ENCODE measurements at regions not wholly inside any gene's neighbourhood (a gene's known extent, or its start where the extent isn't known, plus 50 kb on each side); places are given as distances from the start of the nearest gene placed in this dataset.

GRCh38 chr4:32778938-32779337 lies 2058.8 kb downstream of the PCDH7 start:
- no peak for TF ChIP-seq CTCF (IDR thresholded peaks at IDR 0.05; ENCODE audit: borderline replicate concordance, extremely low read depth, insufficient read depth)
- FAIRE-seq (no peak), DNase-seq (no peak)
- Histone ChIP-seq H3K27me3 (ENCODE audit: control insufficient read depth, insufficient read depth, low read length) (no peaks in the 10 kb centered on the region), H3K9ac (ENCODE audit: low read length in 3 of 3) (no peak overlapping the region), H3K4me1 (ENCODE audit: control insufficient read depth in 2 of 3, insufficient read depth in 2 of 3, low read depth in 1 of 3, low read length in 3 of 3) (no peaks in the 10 kb centered on the region), H3K4me3 (ENCODE audit: low read length in 3 of 3) (no peak overlapping the region), H3K27ac (ENCODE audit: low read depth in 2 of 2, low read length in 2 of 2) (no peak overlapping the region), H3K36me3 (ENCODE audit: control insufficient read depth in 2 of 3, insufficient read depth in 3 of 3, low read length in 3 of 3) (no peaks in the 10 kb centered on the region), H3K9me3 (ENCODE audit: control insufficient read depth in 2 of 3, insufficient read depth in 1 of 3, low read length in 3 of 3) (no peaks in the 10 kb centered on the region)
- intact Hi-C loops (cut with DNase I), result no loop called here

GRCh38 chr4:32789026-32789608 lies 2068.9 kb downstream of the PCDH7 start:
- Histone ChIP-seq H3K27me3 (ENCODE audit: control insufficient read depth, insufficient read depth, low read length) (no peaks in the 10 kb centered on the region), H3K9me3 (ENCODE audit: control insufficient read depth in 2 of 3, insufficient read depth in 1 of 3, low read length in 3 of 3) (no peaks in the 10 kb centered on the region), H3K4me3 (ENCODE audit: low read length in 3 of 3) (no peak overlapping the region), H3K4me1 (ENCODE audit: control insufficient read depth in 2 of 3, insufficient read depth in 2 of 3, low read depth in 1 of 3, low read length in 3 of 3) (no peaks in the 10 kb centered on the region), H3K9ac (ENCODE audit: low read length in 3 of 3) (no peak overlapping the region), H3K27ac (ENCODE audit: low read depth in 2 of 2, low read length in 2 of 2) (no peak overlapping the region), H3K36me3 (ENCODE audit: control insufficient read depth in 2 of 3, insufficient read depth in 3 of 3, low read length in 3 of 3) (no peaks in the 10 kb centered on the region)
- FAIRE-seq, result no peak
- no peak for DNase-seq
- no peak for TF ChIP-seq CTCF (IDR thresholded peaks at IDR 0.05; ENCODE audit: borderline replicate concordance, extremely low read depth, insufficient read depth)
- intact Hi-C loops (cut with DNase I), result no loop called here

- no peak for FAIRE-seq
- H3K36me3 ChIP-seq (ENCODE audit: control insufficient read depth in 2 of 3, insufficient read depth in 3 of 3, low read length in 3 of 3), result no peaks in the 10 kb centered on the region
- no peak overlapping the region for H3K4me3 ChIP-seq (ENCODE audit: low read length in 3 of 3)
- H3K27ac ChIP-seq (ENCODE audit: low read depth in 2 of 2, low read length in 2 of 2), result no peak overlapping the region
- no peaks in the 10 kb centered on the region for H3K4me1 ChIP-seq (ENCODE audit: control insufficient read depth in 2 of 3, insufficient read depth in 2 of 3, low read depth in 1 of 3, low read length in 3 of 3)
- H3K27me3 ChIP-seq (ENCODE audit: control insufficient read depth, insufficient read depth, low read length), result no peaks in the 10 kb centered on the region
- DNase-seq, result no peak
- no peak overlapping the region for H3K9ac ChIP-seq (ENCODE audit: low read length in 3 of 3)
- H3K9me3 ChIP-seq (ENCODE audit: control insufficient read depth in 2 of 3, insufficient read depth in 1 of 3, low read length in 3 of 3), result no peaks in the 10 kb centered on the region
- intact Hi-C loops (cut with DNase I), result no loop called here
- TF ChIP-seq CTCF (IDR thresholded peaks at IDR 0.05; ENCODE audit: borderline replicate concordance, extremely low read depth, insufficient read depth), result no peak
Measured at GRCh38 chr4:32790803-32791202, 2070.6 kb downstream of the PCDH7 start.

All from kidney (tissue), 13 donors.